Suprapubic skin (tissue), 4 donors: ENCODE measurements at regions not wholly inside any gene's neighbourhood (a gene's known extent, or its start where the extent isn't known, plus 50 kb on each side); places are given as distances from the start of the nearest gene placed in this dataset.

Experiments used
- DNase-seq, 2 donors: peaks; one replicate each; pipeline ENCODE4 v3.0.0-alpha.2; 2019; ENCODE audit warnings: low spot score in 2 of 2
- H3K27ac ChIP-seq: fragments of 200-600 bp; sonication (generic); one replicate; pipeline ENCODE4 v1.5.1; 2019
- H3K27me3 ChIP-seq: fragments of 200-600 bp; sonication (generic); one replicate; pipeline ENCODE4 v1.5.1; 2019
- H3K36me3 ChIP-seq: fragments of 200-600 bp; sonication (generic); one replicate; pipeline ENCODE4 v1.5.1; 2019
- H3K4me1 ChIP-seq: fragments of 200-600 bp; sonication (generic); one replicate; pipeline ENCODE4 v1.5.1; 2019
- H3K4me3 ChIP-seq: fragments of 200-600 bp; sonication (generic); one replicate; pipeline ENCODE4 v1.5.1; 2019; ENCODE audit warnings: mild to moderate bottlenecking
- H3K9me3 ChIP-seq: fragments of 200-600 bp; sonication (generic); one replicate; pipeline ENCODE4 v1.5.1; 2019
- CTCF ChIP-seq, 2 donors: fragments of 200-600 bp in 1 of 2; fragments of 450-650 bp in 1 of 2; sonication (generic) in 1 of 2; IDR thresholded peaks; one replicate each; pipeline ENCODE4 v1.5.1; 2016 to 2019; ENCODE audit warnings: antibody characterized with exemption in 2 of 2, mild to moderate bottlenecking in 1 of 2, moderate library complexity in 1 of 2
- EP300 ChIP-seq: sonication (generic); formaldehyde crosslinking; IDR thresholded peaks from one replicate; pipeline ENCODE4 v1.6.1; 2017; ENCODE audit warnings: antibody characterized with exemption
- POLR2A ChIP-seq, 2 donors: fragments of 450-650 bp; IDR thresholded peaks; one replicate each; pipeline ENCODE4 v1.6.1; 2017; ENCODE audit warnings: antibody characterized with exemption in 2 of 2, mild to moderate bottlenecking in 2 of 2, moderate library complexity in 2 of 2
- POLR2AphosphoS5 ChIP-seq, 3 donors: sonication (generic); formaldehyde crosslinking; IDR thresholded peaks; one replicate each; pipeline ENCODE4 v1.6.1; 2017; ENCODE audit warnings: antibody characterized with exemption in 3 of 3
- WGBS: methylation state at CpG from one replicate; pipeline ENCODE4 v1.1.5; 2018; 5-methylcytosine and 5-hydroxymethylcytosine counted together

GRCh38 chr7:35499226-35499625, 195.7 kb downstream of the HERPUD2 start:
- Histone ChIP-seq H3K27ac (no peak overlapping the region), H3K27me3 (no peaks in the 10 kb centered on the region), H3K9me3 (no peaks in the 10 kb centered on the region), H3K4me3 (no peak overlapping the region), H3K36me3 (no peaks in the 10 kb centered on the region), H3K4me1 (no peaks in the 10 kb centered on the region)
- TF ChIP-seq POLR2AphosphoS5 (IDR thresholded peaks at IDR 0.05): no peak
- TF ChIP-seq POLR2A (IDR thresholded peaks at IDR 0.05): no peak
- DNase-seq: no peak
- WGBS: 72% methylated on average over 5 of the region's 5 CpGs

DNA sequence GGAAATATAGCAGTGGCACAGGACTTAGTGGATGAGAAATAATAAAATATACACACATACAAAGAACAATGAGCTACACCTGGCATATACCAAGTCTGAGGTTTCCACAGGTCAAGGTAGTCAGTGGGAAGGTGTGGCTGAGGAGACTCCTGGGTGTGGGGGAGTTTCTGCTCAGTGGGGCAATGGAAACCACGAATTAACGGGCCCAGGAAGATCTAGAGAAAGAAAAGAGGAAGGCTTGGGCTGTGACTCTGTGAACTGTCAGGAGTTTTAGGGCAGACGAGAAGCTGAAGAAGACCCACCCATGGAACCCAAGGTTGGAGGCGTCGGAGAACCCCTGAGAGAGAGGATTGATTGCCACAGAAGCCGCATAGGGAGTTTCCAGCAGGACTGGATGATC, 196.5 kb downstream of the HERPUD2 start:
- Histone ChIP-seq H3K4me1 (no peaks in the 10 kb centered on the region), H3K27ac (no peak overlapping the region), H3K4me3 (no peak overlapping the region), H3K36me3 (no peaks in the 10 kb centered on the region), H3K27me3 (no peaks in the 10 kb centered on the region), H3K9me3 (no peaks in the 10 kb centered on the region)
- DNase-seq: no peak
- TF ChIP-seq EP300 (no peak), POLR2A (IDR thresholded peaks at IDR 0.05) (no peak), POLR2AphosphoS5 (IDR thresholded peaks at IDR 0.05) (no peak), CTCF (IDR thresholded peaks at IDR 0.05) (no peak)
- WGBS: 80% methylated on average over 6 of the region's 6 CpGs

DNA sequence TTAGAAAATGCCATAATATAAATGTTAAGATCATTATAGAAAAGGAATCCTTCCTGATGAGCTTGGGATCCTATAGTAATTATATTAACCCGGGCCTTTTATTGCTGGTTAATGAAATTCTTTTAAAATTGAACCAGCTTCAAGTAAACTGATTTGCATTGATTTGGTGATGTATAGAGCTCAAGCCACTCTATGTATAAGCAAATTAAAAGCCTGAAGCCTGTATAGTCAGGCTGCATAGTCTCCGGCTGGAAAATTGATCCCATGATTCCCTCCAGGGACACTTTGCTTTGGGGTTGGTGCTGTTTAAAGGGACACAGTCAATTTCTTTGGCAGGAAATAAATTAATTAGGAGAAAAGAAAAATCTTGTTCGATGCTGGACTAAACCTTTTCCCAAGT, 199.1 kb downstream of the HERPUD2 start:
- 77% methylated on average over 3 of the region's 3 CpGs for WGBS
- H3K27ac ChIP-seq: no peak overlapping the region
- no peaks in the 10 kb centered on the region for H3K27me3 ChIP-seq
- TF ChIP-seq CTCF (IDR thresholded peaks at IDR 0.05): no peak
- TF ChIP-seq POLR2A (IDR thresholded peaks at IDR 0.05): no peak
- TF ChIP-seq EP300: no peak
- TF ChIP-seq POLR2AphosphoS5 (IDR thresholded peaks at IDR 0.05): no peak
- H3K9me3 ChIP-seq: no peaks in the 10 kb centered on the region
- H3K4me1 ChIP-seq: no peaks in the 10 kb centered on the region
- H3K36me3 ChIP-seq: no peaks in the 10 kb centered on the region
- H3K4me3 ChIP-seq: no peak overlapping the region
- DNase-seq: no peak

DNA sequence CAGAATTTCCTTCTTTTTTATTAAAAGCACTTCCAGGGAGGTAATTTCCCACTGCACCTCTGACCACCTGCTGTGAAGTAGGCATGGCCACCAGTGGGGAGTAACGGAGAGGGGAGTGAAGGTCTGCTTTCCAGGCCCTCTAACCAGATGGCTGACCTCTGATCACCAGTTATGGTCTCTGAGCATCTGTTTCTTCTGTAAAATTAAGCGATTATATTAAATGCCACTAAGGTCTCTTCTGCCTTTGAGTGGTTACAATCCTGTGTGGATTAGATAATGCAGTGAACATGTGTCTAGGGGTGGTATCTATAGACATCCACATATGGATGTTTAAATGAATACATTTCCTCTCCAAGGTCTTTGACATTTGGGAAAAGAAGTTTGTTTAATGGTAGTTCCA, 199.6 kb downstream of the HERPUD2 start:
- 87% methylated on average over 2 of the region's 2 CpGs for WGBS

GRCh38 chr7:35494407-35494806, 200.5 kb downstream of the HERPUD2 start:
- Histone ChIP-seq H3K27ac (no peak overlapping the region), H3K4me3 (no peak overlapping the region), H3K9me3 (no peaks in the 10 kb centered on the region), H3K36me3 (no peaks in the 10 kb centered on the region), H3K27me3 (no peaks in the 10 kb centered on the region), H3K4me1 (no peaks in the 10 kb centered on the region)
- 83% methylated on average over 3 of the region's 3 CpGs for WGBS
- DNase-seq: no peak
- TF ChIP-seq POLR2A (IDR thresholded peaks at IDR 0.05) (no peak), CTCF (IDR thresholded peaks at IDR 0.05) (no peak), POLR2AphosphoS5 (IDR thresholded peaks at IDR 0.05) (no peak), EP300 (no peak)

More for the DNA sequence above, 199.6 kb downstream of the HERPUD2 start:
- H3K36me3 ChIP-seq: no peaks in the 10 kb centered on the region
- H3K9me3 ChIP-seq: no peaks in the 10 kb centered on the region
- no peaks in the 10 kb centered on the region for H3K4me1 ChIP-seq
- H3K27me3 ChIP-seq: no peaks in the 10 kb centered on the region
- H3K27ac ChIP-seq: no peak overlapping the region
- no peak overlapping the region for H3K4me3 ChIP-seq
- TF ChIP-seq POLR2A (IDR thresholded peaks at IDR 0.05) (no peak), EP300 (no peak), POLR2AphosphoS5 (IDR thresholded peaks at IDR 0.05) (no peak), CTCF (IDR thresholded peaks at IDR 0.05) (no peak)
- DNase-seq: no peak
